GM23338 (cell line): ENCODE measurements at regions not wholly inside any gene's neighbourhood (a gene's known extent, or its start where the extent isn't known, plus 50 kb on each side); places are given as distances from the start of the nearest gene placed in this dataset.

ENCODE experiments used
- ATAC-seq: fragments of 200-7000 bp; cut with Tn5 transposase; 3 replicates; pipeline ENCODE4 v1.9.1; 2020
- DNase-seq: peaks from one replicate; pipeline ENCODE4 v3.0.0-alpha.2; 2015; ENCODE audit warnings: low spot score
- H2AFZ ChIP-seq: fragments of 200-600 bp; sonication (generic); 2 replicates; pipeline ENCODE4 v1.8.0; 2016; ENCODE audit warnings: antibody characterized with exemption, mild to moderate bottlenecking, moderate library complexity
- H3F3A ChIP-seq: fragments of 200-600 bp; sonication (generic); replicated peaks from 2 replicates; pipeline ENCODE4 v1.8.0; 2017; ENCODE audit warnings: antibody characterized with exemption, mixed run types, low read depth
- H3K27ac ChIP-seq: fragments of 200-600 bp; sonication (generic); 2 replicates; pipeline ENCODE4 v1.6.1; 2016; ENCODE audit warnings: low read depth
- H3K27me3 ChIP-seq: fragments of 200-600 bp; sonication (generic); 2 replicates; pipeline ENCODE4 v1.8.0; 2016; ENCODE audit warnings: mild to moderate bottlenecking, mixed run types, moderate library complexity; ENCODE audit not compliant: insufficient read depth
- H3K36me3 ChIP-seq: fragments of 200-600 bp; sonication (generic); 2 replicates; pipeline ENCODE4 v1.8.0; 2016; ENCODE audit warnings: mild to moderate bottlenecking; ENCODE audit not compliant: insufficient read depth
- H3K4me1 ChIP-seq: fragments of 200-600 bp; sonication (generic); 2 replicates; pipeline ENCODE4 v1.8.0; 2016; ENCODE audit warnings: mild to moderate bottlenecking, moderate library complexity; ENCODE audit not compliant: insufficient read depth
- H3K4me2 ChIP-seq: fragments of 200-600 bp; sonication (generic); 2 replicates; pipeline ENCODE4 v1.7.1; 2017; ENCODE audit warnings: mixed run types
- H3K4me3 ChIP-seq: fragments of 200-600 bp; sonication (generic); 2 replicates; pipeline ENCODE4 v1.6.1; 2016; ENCODE audit warnings: mixed run types
- H3K79me2 ChIP-seq: fragments of 200-600 bp; sonication (generic); replicated peaks from 2 replicates; pipeline ENCODE4 v1.8.0; 2017; ENCODE audit warnings: mild to moderate bottlenecking; ENCODE audit not compliant: insufficient read depth
- H3K9me2 ChIP-seq: fragments of 200-600 bp; sonication (generic); 2 replicates; pipeline ENCODE4 v1.8.0; 2017; ENCODE audit not compliant: insufficient read depth
- H4K20me1 ChIP-seq: fragments of 200-600 bp; sonication (generic); replicated peaks from 2 replicates; pipeline ENCODE4 v1.8.0; 2017; ENCODE audit warnings: mild to moderate bottlenecking; ENCODE audit not compliant: insufficient read depth
- H3K27ac Mint-ChIP-seq: 2 replicates; pipeline ENCODE4 v1.8.0; 2020; ENCODE audit warnings: inconsistent platforms, mild to moderate bottlenecking, moderate library complexity, mixed read lengths
- H3K27me3 Mint-ChIP-seq: 3 replicates; pipeline ENCODE4 v1.8.0; 2022; ENCODE audit warnings: low read depth, mild to moderate bottlenecking, moderate library complexity, mixed read lengths, inconsistent platforms; ENCODE audit not compliant: insufficient read depth, poor library complexity
- H3K36me3 Mint-ChIP-seq: 3 replicates; pipeline ENCODE4 v1.8.0; 2021; ENCODE audit warnings: low read depth, mild to moderate bottlenecking, inconsistent platforms, moderate library complexity, mixed read lengths
- H3K4me1 Mint-ChIP-seq: 3 replicates; pipeline ENCODE4 v1.8.0; 2020; ENCODE audit warnings: mild to moderate bottlenecking, inconsistent platforms, mixed read lengths
- H3K4me3 Mint-ChIP-seq: 3 replicates; pipeline ENCODE4 v1.8.0; 2021; ENCODE audit warnings: moderate library complexity, mild to moderate bottlenecking, inconsistent platforms, mixed read lengths
- H3K9me3 Mint-ChIP-seq: 3 replicates; pipeline ENCODE4 v1.8.0; 2020; ENCODE audit warnings: moderate library complexity, mild to moderate bottlenecking, inconsistent platforms, mixed read lengths
- CREB1 ChIP-seq: fragments of 250-450 bp; sonication (Bioruptor Pico); IDR thresholded peaks from 2 replicates; pipeline ENCODE4 v1.5.0; 2020; ENCODE audit warnings: low read depth, mild to moderate bottlenecking, moderate library complexity
- CTCF ChIP-seq, 2 experiments: fragments of 200-600 bp in 1 of 2; sonication (generic) in 1 of 2; conservative IDR thresholded peaks; 2 replicates each; pipeline versions ENCODE4 v1.5.1 to v1.6.1; 2016 to 2017; ENCODE audit warnings: antibody characterized with exemption in 2 of 2, low read depth in 2 of 2, mild to moderate bottlenecking in 2 of 2, moderate library complexity in 1 of 2
- EZH2 ChIP-seq: fragments of 200-600 bp; sonication (generic); IDR thresholded peaks from one replicate; pipeline ENCODE4 v1.8.0; 2017; ENCODE audit warnings: antibody characterized with exemption, mild to moderate bottlenecking, low read depth; ENCODE audit not compliant: unreplicated experiment
- EZH2phosphoT487 ChIP-seq: fragments of 200-600 bp; sonication (generic); IDR thresholded peaks from one replicate; pipeline ENCODE4 v1.8.1; 2018; ENCODE audit warnings: antibody characterized with exemption; ENCODE audit not compliant: unreplicated experiment
- JUNB ChIP-seq: IDR thresholded peaks from one replicate; pipeline ENCODE4 v1.6.1; 2016; ENCODE audit warnings: antibody characterized with exemption; ENCODE audit not compliant: unreplicated experiment
- NANOG ChIP-seq: IDR thresholded peaks from 2 replicates; pipeline ENCODE4 v1.6.1; 2016; ENCODE audit warnings: antibody characterized with exemption, borderline replicate concordance
- POLR2AphosphoS5 ChIP-seq: IDR thresholded peaks from 2 replicates; pipeline ENCODE4 v1.6.1; 2016; ENCODE audit warnings: antibody characterized with exemption, low read depth
- REST ChIP-seq: IDR thresholded peaks from one replicate; pipeline ENCODE4 v1.6.1; 2018; ENCODE audit warnings: antibody characterized with exemption; ENCODE audit not compliant: unreplicated experiment
- STAT1 ChIP-seq: IDR thresholded peaks from one replicate; pipeline ENCODE4 v1.6.1; 2016; ENCODE audit warnings: antibody characterized with exemption; ENCODE audit not compliant: unreplicated experiment
- ZNF114 ChIP-seq: fragments of 250-450 bp; sonication (Bioruptor Pico); IDR thresholded peaks from 2 replicates; pipeline ENCODE4 v1.5.0; 2020; ENCODE audit warnings: mild to moderate bottlenecking, moderate library complexity
- ZNF331 ChIP-seq: fragments of 250-450 bp; sonication (Bioruptor Pico); IDR thresholded peaks from 2 replicates; pipeline ENCODE4 v1.5.0; 2020; ENCODE audit warnings: low read depth, mild to moderate bottlenecking, moderate library complexity
- TF ChIP-seq, protein P1 (sequence below): fragments of 250-450 bp; sonication (Bioruptor Pico); IDR thresholded peaks from 2 replicates; pipeline ENCODE4 v1.5.0; 2020; ENCODE audit warnings: mild to moderate bottlenecking, moderate library complexity
- TF ChIP-seq, protein P2 (sequence below): IDR thresholded peaks from 2 replicates; pipeline ENCODE4 v1.6.1; 2016; ENCODE audit warnings: antibody characterized with exemption

GRCh38 chr6:25050356-25050755, 114.6 kb upstream of the RIPOR2 start:
- ATAC-seq (no peak), DNase-seq (no peak)
- H3K4me3 Mint-ChIP-seq = no peak overlapping the region
- Histone ChIP-seq H2AFZ (no peak overlapping the region), H3K4me3 (no peak overlapping the region), H3K79me2 (no peaks in the 10 kb centered on the region), H3K4me2 (no peak overlapping the region), H3K27ac (no peak overlapping the region), H3K27me3 (no peaks in the 10 kb centered on the region), H3K36me3 (no peaks in the 10 kb centered on the region), H4K20me1 (no peaks in the 10 kb centered on the region), H3K9me2 (peaks cover 8% of the 10 kb centered on the region), H3K4me1 (no peaks in the 10 kb centered on the region), H3F3A (no peaks in the 10 kb centered on the region)
- peaks cover 3% of the 10 kb centered on the region; the same call in 1 of the 3 replicates for H3K36me3 Mint-ChIP-seq
- TF ChIP-seq CTCF (conservative IDR thresholded peaks at IDR 0.05; ENCODE audit: low read depth in 2 of 2) (no peak), NANOG (no peak), POLR2AphosphoS5 (no peak), EZH2phosphoT487 (no peak), ZNF331 (CRISPR knock-in tag) (no peak), ZNF114 (no peak), EZH2 (no peak), CREB1 (CRISPR knock-in tag) (no peak), REST (no peak), JUNB (no peak), STAT1 (no peak)
- TF ChIP-seq, protein P1, sequence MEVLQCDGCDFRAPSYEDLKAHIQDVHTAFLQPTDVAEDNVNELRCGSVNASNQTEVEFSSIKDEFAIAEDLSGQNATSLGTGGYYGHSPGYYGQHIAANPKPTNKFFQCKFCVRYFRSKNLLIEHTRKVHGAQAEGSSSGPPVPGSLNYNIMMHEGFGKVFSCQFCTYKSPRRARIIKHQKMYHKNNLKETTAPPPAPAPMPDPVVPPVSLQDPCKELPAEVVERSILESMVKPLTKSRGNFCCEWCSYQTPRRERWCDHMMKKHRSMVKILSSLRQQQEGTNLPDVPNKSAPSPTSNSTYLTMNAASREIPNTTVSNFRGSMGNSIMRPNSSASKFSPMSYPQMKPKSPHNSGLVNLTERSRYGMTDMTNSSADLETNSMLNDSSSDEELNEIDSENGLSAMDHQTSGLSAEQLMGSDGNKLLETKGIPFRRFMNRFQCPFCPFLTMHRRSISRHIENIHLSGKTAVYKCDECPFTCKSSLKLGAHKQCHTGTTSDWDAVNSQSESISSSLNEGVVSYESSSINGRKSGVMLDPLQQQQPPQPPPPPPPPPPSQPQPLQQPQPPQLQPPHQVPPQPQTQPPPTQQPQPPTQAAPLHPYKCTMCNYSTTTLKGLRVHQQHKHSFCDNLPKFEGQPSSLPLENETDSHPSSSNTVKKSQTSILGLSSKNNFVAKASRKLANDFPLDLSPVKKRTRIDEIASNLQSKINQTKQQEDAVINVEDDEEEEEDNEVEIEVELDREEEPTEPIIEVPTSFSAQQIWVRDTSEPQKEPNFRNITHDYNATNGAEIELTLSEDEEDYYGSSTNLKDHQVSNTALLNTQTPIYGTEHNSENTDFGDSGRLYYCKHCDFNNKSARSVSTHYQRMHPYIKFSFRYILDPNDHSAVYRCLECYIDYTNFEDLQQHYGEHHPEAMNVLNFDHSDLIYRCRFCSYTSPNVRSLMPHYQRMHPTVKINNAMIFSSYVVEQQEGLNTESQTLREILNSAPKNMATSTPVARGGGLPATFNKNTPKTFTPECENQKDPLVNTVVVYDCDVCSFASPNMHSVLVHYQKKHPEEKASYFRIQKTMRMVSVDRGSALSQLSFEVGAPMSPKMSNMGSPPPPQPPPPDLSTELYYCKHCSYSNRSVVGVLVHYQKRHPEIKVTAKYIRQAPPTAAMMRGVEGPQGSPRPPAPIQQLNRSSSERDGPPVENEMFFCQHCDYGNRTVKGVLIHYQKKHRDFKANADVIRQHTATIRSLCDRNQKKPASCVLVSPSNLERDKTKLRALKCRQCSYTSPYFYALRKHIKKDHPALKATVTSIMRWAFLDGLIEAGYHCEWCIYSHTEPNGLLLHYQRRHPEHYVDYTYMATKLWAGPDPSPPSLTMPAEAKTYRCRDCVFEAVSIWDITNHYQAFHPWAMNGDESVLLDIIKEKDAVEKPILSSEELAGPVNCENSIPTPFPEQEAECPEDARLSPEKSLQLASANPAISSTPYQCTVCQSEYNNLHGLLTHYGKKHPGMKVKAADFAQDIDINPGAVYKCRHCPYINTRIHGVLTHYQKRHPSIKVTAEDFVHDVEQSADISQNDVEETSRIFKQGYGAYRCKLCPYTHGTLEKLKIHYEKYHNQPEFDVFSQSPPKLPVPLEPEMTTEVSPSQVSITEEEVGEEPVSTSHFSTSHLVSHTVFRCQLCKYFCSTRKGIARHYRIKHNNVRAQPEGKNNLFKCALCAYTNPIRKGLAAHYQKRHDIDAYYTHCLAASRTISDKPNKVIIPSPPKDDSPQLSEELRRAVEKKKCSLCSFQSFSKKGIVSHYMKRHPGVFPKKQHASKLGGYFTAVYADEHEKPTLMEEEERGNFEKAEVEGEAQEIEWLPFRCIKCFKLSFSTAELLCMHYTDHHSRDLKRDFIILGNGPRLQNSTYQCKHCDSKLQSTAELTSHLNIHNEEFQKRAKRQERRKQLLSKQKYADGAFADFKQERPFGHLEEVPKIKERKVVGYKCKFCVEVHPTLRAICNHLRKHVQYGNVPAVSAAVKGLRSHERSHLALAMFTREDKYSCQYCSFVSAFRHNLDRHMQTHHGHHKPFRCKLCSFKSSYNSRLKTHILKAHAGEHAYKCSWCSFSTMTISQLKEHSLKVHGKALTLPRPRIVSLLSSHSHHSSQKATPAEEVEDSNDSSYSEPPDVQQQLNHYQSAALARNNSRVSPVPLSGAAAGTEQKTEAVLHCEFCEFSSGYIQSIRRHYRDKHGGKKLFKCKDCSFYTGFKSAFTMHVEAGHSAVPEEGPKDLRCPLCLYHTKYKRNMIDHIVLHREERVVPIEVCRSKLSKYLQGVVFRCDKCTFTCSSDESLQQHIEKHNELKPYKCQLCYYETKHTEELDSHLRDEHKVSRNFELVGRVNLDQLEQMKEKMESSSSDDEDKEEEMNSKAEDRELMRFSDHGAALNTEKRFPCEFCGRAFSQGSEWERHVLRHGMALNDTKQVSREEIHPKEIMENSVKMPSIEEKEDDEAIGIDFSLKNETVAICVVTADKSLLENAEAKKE = no peak
- TF ChIP-seq, protein P2, sequence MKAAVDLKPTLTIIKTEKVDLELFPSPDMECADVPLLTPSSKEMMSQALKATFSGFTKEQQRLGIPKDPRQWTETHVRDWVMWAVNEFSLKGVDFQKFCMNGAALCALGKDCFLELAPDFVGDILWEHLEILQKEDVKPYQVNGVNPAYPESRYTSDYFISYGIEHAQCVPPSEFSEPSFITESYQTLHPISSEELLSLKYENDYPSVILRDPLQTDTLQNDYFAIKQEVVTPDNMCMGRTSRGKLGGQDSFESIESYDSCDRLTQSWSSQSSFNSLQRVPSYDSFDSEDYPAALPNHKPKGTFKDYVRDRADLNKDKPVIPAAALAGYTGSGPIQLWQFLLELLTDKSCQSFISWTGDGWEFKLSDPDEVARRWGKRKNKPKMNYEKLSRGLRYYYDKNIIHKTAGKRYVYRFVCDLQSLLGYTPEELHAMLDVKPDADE = no peak
- peaks cover 3% of the 10 kb centered on the region; the same call in 1 of the 3 replicates for H3K9me3 Mint-ChIP-seq
- peaks cover 6% of the 10 kb centered on the region; the same call in 2 of the 3 replicates for H3K4me1 Mint-ChIP-seq
- peaks cover 2% of the 10 kb centered on the region for H3K27me3 Mint-ChIP-seq
- H3K27ac Mint-ChIP-seq = no peak overlapping the region
